H1 (cell line): ENCODE measurements at regions not wholly inside any gene's neighbourhood (a gene's known extent, or its start where the extent isn't known, plus 50 kb on each side); places are given as distances from the start of the nearest gene placed in this dataset.
A peak's percentile ranks its signal among the peaks of the same experiment; 100 is the strongest.

Experiments
- CTCF ChIA-PET: fragments of 300-600 bp; sonication (Branson Sonifier 250); formaldehyde crosslinking; loops from one replicate; lab custom pipeline; 2021; ENCODE audit not compliant: partially characterized antibody; lab: Charles Lee
- POLR2A ChIA-PET: fragments of 300-600 bp; sonication (Branson Sonifier 250); formaldehyde crosslinking; loops from one replicate; lab custom pipeline; 2021; ENCODE audit warnings: inconsistent platforms; ENCODE audit not compliant: partially characterized antibody; lab: Charles Lee
- DNase-seq, 2 experiments: peaks; one replicate each; pipeline versions ENCODE4 v3.0.0 to v3.0.0-alpha.2; 2010 to 2022; ENCODE audit warnings: low spot score in 2 of 2, low read depth in 1 of 2, mixed read lengths in 1 of 2
- FAIRE-seq: peaks from 2 replicates; lab custom pipeline; 2011; peaks lifted over from hg19 to GRCh38; lab: Jason Lieb, UNC
- H2AFZ ChIP-seq: 2 replicates; pipeline ENCODE4 v1.8.1; 2012; ENCODE audit warnings: low read length, inconsistent platforms
- H2AK5ac ChIP-seq: 2 replicates; pipeline ENCODE4 v1.6.1; 2013; ENCODE audit warnings: low read depth, low read length
- H2BK120ac ChIP-seq: replicated peaks from 2 replicates; pipeline ENCODE3; 2013; ENCODE audit warnings: low read depth, low read length, inconsistent platforms
- H2BK12ac ChIP-seq: 2 replicates; pipeline ENCODE4 v1.6.1; 2013; ENCODE audit warnings: low read depth, low read length
- H2BK15ac ChIP-seq: 2 replicates; pipeline ENCODE4 v1.6.1; 2013; ENCODE audit warnings: low read length
- H2BK20ac ChIP-seq: 2 replicates; pipeline ENCODE4 v1.6.1; 2013; ENCODE audit warnings: low read length
- H2BK5ac ChIP-seq: 2 replicates; pipeline ENCODE4 v1.6.1; 2013; ENCODE audit warnings: low read depth, low read length
- H3K14ac ChIP-seq: 2 replicates; pipeline ENCODE4 v1.6.1; 2013; ENCODE audit warnings: inconsistent platforms; ENCODE audit not compliant: insufficient read length
- H3K18ac ChIP-seq: 2 replicates; pipeline ENCODE4 v1.6.1; 2013; ENCODE audit warnings: low read length; ENCODE audit errors: extremely low read depth
- H3K23ac ChIP-seq: 2 replicates; pipeline ENCODE4 v1.6.1; 2013; ENCODE audit warnings: inconsistent platforms; ENCODE audit not compliant: insufficient read length
- H3K23me2 ChIP-seq: 2 replicates; pipeline ENCODE4 v1.6.1; 2013; ENCODE audit warnings: low read depth, low read length
- H3K27ac ChIP-seq: 2 replicates; pipeline ENCODE4 v1.6.1; 2011; ENCODE audit warnings: low read depth, low read length, inconsistent platforms
- H3K27me3 ChIP-seq, 4 experiments: replicated peaks in 1 of 4; 1 replicate in 1 of 4; 2 replicates in 3 of 4; pipeline versions ENCODE4 v1.6.1 to v1.8.1; 2011 to 2013; ENCODE audit warnings: low read length in 3 of 4, mild to moderate bottlenecking in 3 of 4, inconsistent platforms in 2 of 4, mixed read lengths in 2 of 4, moderate library complexity in 1 of 4; ENCODE audit not compliant: control insufficient read depth in 3 of 4, insufficient read depth in 3 of 4; ENCODE audit errors: extremely low read depth in 1 of 4
- H3K36me3 ChIP-seq, 4 experiments: 2 replicates each; pipeline versions ENCODE4 v1.6.1 to v1.8.1; 2011 to 2013; ENCODE audit warnings: mild to moderate bottlenecking in 4 of 4, low read length in 3 of 4, moderate library complexity in 2 of 4, control low read depth in 1 of 4, inconsistent platforms in 1 of 4; ENCODE audit not compliant: insufficient read depth in 4 of 4, control insufficient read depth in 2 of 4
- H3K4ac ChIP-seq: replicated peaks from 2 replicates; pipeline ENCODE3; 2013; ENCODE audit warnings: low read length, low read depth, mixed read lengths, inconsistent platforms; ENCODE audit not compliant: insufficient read length
- H3K4me1 ChIP-seq, 4 experiments: replicated peaks in 1 of 4; 1 replicate in 1 of 4; 2 replicates in 3 of 4; pipeline versions ENCODE4 v1.6.1 to v1.8.1; 2011 to 2013; ENCODE audit warnings: low read length in 3 of 4, inconsistent platforms in 2 of 4, mixed read lengths in 1 of 4; ENCODE audit not compliant: insufficient read depth in 4 of 4, control insufficient read depth in 3 of 4
- H3K4me2 ChIP-seq, 2 experiments: 2 replicates each; pipeline versions ENCODE4 v1.6.1 to v1.8.1; 2011 to 2013; ENCODE audit warnings: low read depth in 2 of 2, low read length in 2 of 2, control low read depth in 1 of 2, inconsistent platforms in 1 of 2, mild to moderate bottlenecking in 1 of 2; ENCODE audit not compliant: insufficient read depth in 1 of 2
- H3K4me3 ChIP-seq, 4 experiments: fragments of 200-600, 300-600 bp in 1 of 4; sonication (generic), shearing (Covaris generic), sonication (Bioruptor Twin) in 1 of 4; 2 replicates each; pipeline versions ENCODE4 v1.5.1 to v1.8.1; 2011 to 2016; ENCODE audit warnings: low read length in 4 of 4, low read depth in 3 of 4, control low read depth in 2 of 4, inconsistent platforms in 2 of 4, mild to moderate bottlenecking in 2 of 4, mixed read lengths in 1 of 4, moderate library complexity in 1 of 4; ENCODE audit not compliant: insufficient read depth in 2 of 4; ENCODE audit errors: extremely low read depth in 1 of 4
- H3K56ac ChIP-seq: replicated peaks from 2 replicates; pipeline ENCODE3; 2013; ENCODE audit warnings: low read depth, mild to moderate bottlenecking, mixed read lengths, low read length, inconsistent platforms; ENCODE audit not compliant: insufficient read length
- H3K79me1 ChIP-seq: 2 replicates; pipeline ENCODE4 v1.6.1; 2013; ENCODE audit warnings: low read depth, low read length, control low read depth
- H3K79me2 ChIP-seq, 2 experiments: 2 replicates each; pipeline versions ENCODE4 v1.6.1 to v1.8.1; 2012 to 2013; ENCODE audit warnings: low read length in 2 of 2, mild to moderate bottlenecking in 2 of 2, inconsistent platforms in 1 of 2; ENCODE audit not compliant: insufficient read depth in 2 of 2, control insufficient read depth in 1 of 2
- H3K9ac ChIP-seq, 4 experiments: replicated peaks in 1 of 4; 1 replicate in 1 of 4; 2 replicates in 3 of 4; pipeline versions ENCODE4 v1.6.1 to v1.8.1; 2011 to 2013; ENCODE audit warnings: low read depth in 3 of 4, low read length in 3 of 4, control low read depth in 2 of 4, mild to moderate bottlenecking in 2 of 4, moderate library complexity in 2 of 4, inconsistent platforms in 1 of 4; ENCODE audit errors: extremely low read depth in 1 of 4
- H3K9me3 ChIP-seq, 2 experiments: 2 replicates each; pipeline versions ENCODE4 v1.6.1 to v1.8.1; 2012 to 2013; ENCODE audit warnings: mild to moderate bottlenecking in 2 of 2, moderate library complexity in 2 of 2, control low read depth in 1 of 2, inconsistent platforms in 1 of 2, low read depth in 1 of 2, low read length in 1 of 2, mixed read lengths in 1 of 2; ENCODE audit not compliant: insufficient read depth in 2 of 2
- H4K20me1 ChIP-seq, 2 experiments: replicated peaks in 1 of 2; 2 replicates each; pipeline versions ENCODE3 to v1.8.1; 2011 to 2013; ENCODE audit warnings: inconsistent platforms in 2 of 2, low read length in 2 of 2, mild to moderate bottlenecking in 1 of 2; ENCODE audit not compliant: insufficient read depth in 2 of 2, control insufficient read depth in 1 of 2
- H4K5ac ChIP-seq: 2 replicates; pipeline ENCODE4 v1.6.1; 2013; ENCODE audit warnings: low read length, low read depth, mixed read lengths, inconsistent platforms; ENCODE audit not compliant: insufficient read length
- H4K8ac ChIP-seq: 2 replicates; pipeline ENCODE4 v1.8.0; 2013; ENCODE audit warnings: mild to moderate bottlenecking, moderate library complexity, low read length, inconsistent platforms; ENCODE audit not compliant: insufficient read depth; ENCODE audit errors: extremely low read depth
- H4K91ac ChIP-seq: replicated peaks from 2 replicates; pipeline ENCODE3; 2013; ENCODE audit warnings: low read length, mixed read lengths, inconsistent platforms; ENCODE audit not compliant: insufficient read length
- CTCF ChIP-seq, 3 experiments: IDR thresholded peaks; 1 replicate in 2 of 3; 2 replicates in 1 of 3; pipeline versions ENCODE4 v1.5.1 to v1.6.1; 2011; ENCODE audit warnings: low read length in 3 of 3, mild to moderate bottlenecking in 3 of 3, inconsistent platforms in 2 of 3, low read depth in 1 of 3, moderate library complexity in 1 of 3; ENCODE audit not compliant: insufficient read depth in 1 of 3; ENCODE audit errors: control extremely low read depth in 1 of 3
- RFX5 ChIP-seq: IDR thresholded peaks from 2 replicates; pipeline ENCODE4 v1.6.1; 2011; ENCODE audit warnings: low read depth, low read length, improper control_type of control experiment, borderline replicate concordance
- RXRA ChIP-seq: IDR thresholded peaks from 2 replicates; pipeline ENCODE4 v1.6.1; 2011; ENCODE audit warnings: low read depth, mild to moderate bottlenecking, low read length, moderate library complexity; ENCODE audit not compliant: insufficient read depth
- WGBS, 2 experiments: shearing (Covaris generic) in 1 of 2; methylation state at CpG; one replicate each; pipeline versions ENCODE4 v1.1.6 to v1.1.7; 2013 to 2015; ENCODE audit warnings: low lambda C conversion rate in 2 of 2, mixed read lengths in 2 of 2, inconsistent platforms in 1 of 2, low coverage in 1 of 2, missing lambda C conversion rate in 1 of 2; ENCODE audit not compliant: insufficient replicate concordance in 2 of 2, insufficient coverage in 1 of 2, insufficient read length in 1 of 2; ENCODE audit errors: extremely low coverage in 1 of 2, missing lambda C conversion rate in 1 of 2; 5-methylcytosine and 5-hydroxymethylcytosine counted together

GRCh38 chr7:142383841-142384492, 126.1 kb upstream of the PRSS58 start:
- no peak overlapping the region for H3K4me2 ChIP-seq
- no peaks in the 10 kb centered on the region for H3K27me3 ChIP-seq
- no peaks in the 10 kb centered on the region for H3K79me2 ChIP-seq
- H3K79me1 ChIP-seq: no peaks in the 10 kb centered on the region
- TF ChIP-seq CTCF (IDR thresholded peaks at IDR 0.05; ENCODE audit: control extremely low read depth in 1 of 3, insufficient read depth in 1 of 3, low read depth in 1 of 3, low read length in 3 of 3) (peak in 1 of 3 experiments; percentile 9; a peak in 1 of 4 replicates), RXRA (no peak), RFX5 (no peak)
- DNase-seq (no peak), FAIRE-seq (no peak)
- H3K9me3 ChIP-seq: no peaks in the 10 kb centered on the region
- H3K36me3 ChIP-seq: no peaks in the 10 kb centered on the region
- no peak overlapping the region for H2BK15ac ChIP-seq
- no peaks in the 10 kb centered on the region for H4K20me1 ChIP-seq
- ChIA-PET POLR2A (interaction anchor here (1.2 to 1.9 kb wide), 2 partner anchors 8 to 19 kb away, joined by 3 to 5 read pairs; no protein-coding TSS in a partner anchor), CTCF (interaction anchor here (0.6 to 12.3 kb wide), 28 partner anchors 8 to 245 kb away, joined by 3 to 337 read pairs (median 5); no protein-coding TSS in a partner anchor)
- H3K9ac ChIP-seq: no peak overlapping the region
- H4K8ac ChIP-seq: no peak overlapping the region
- H3K4me1 ChIP-seq: peaks cover 0 to 5% (median 0%) of the 10 kb centered on the region in 4 experiments; a peak in 2 of 7 replicates
- no peak overlapping the region for H3K23ac ChIP-seq
- 90% methylated on average over 6 of the region's 6 CpGs; no CpG with 5 or more reads in 1 of the 2 experiments for WGBS, 2 experiments
- no peak overlapping the region for H3K14ac ChIP-seq
- no peak overlapping the region for H2BK120ac ChIP-seq
- H3K4me3 ChIP-seq: no peak overlapping the region
- no peak overlapping the region for H2BK12ac ChIP-seq
- H3K56ac ChIP-seq: no peak overlapping the region
- H2BK5ac ChIP-seq: no peak overlapping the region
- H3K23me2 ChIP-seq: no peaks in the 10 kb centered on the region
- no peak overlapping the region for H4K91ac ChIP-seq
- no peak overlapping the region for H3K4ac ChIP-seq
- no peak overlapping the region for H3K18ac ChIP-seq
- no peak overlapping the region for H2AK5ac ChIP-seq
- H4K5ac ChIP-seq: no peak overlapping the region
- no peak overlapping the region for H2BK20ac ChIP-seq
- no peak overlapping the region for H3K27ac ChIP-seq
- no peak overlapping the region for H2AFZ ChIP-seq
